Body of pancreas (tissue), 4 donors: ENCODE measurements at regions not wholly inside any gene's neighbourhood (a gene's known extent, or its start where the extent isn't known, plus 50 kb on each side); places are given as distances from the start of the nearest gene placed in this dataset.

ENCODE experiments used
- CTCF ChIP-seq, 7 experiments: fragments of 450-650 bp in 4 of 7; fragments of 200-600 bp in 3 of 7; sonication (generic) in 3 of 7; IDR thresholded peaks; one replicate each; pipeline ENCODE4 v1.5.1; 2016 to 2019; ENCODE audit warnings: antibody characterized with exemption in 7 of 7
- POLR2A ChIP-seq, 3 donors: fragments of 450-650 bp; IDR thresholded peaks; one replicate each; pipeline ENCODE4 v1.6.1; 2016; ENCODE audit warnings: antibody characterized with exemption in 3 of 3, mild to moderate bottlenecking in 2 of 3

GRCh38 chr2:20514596-20515269 is 67.9 kb downstream of the RHOB start:
- TF ChIP-seq CTCF (IDR thresholded peaks at IDR 0.05) = no peak
- no peak for TF ChIP-seq POLR2A (IDR thresholded peaks at IDR 0.05)
